NT2/D1 (cell line): ENCODE measurements at regions not wholly inside any gene's neighbourhood (a gene's known extent, or its start where the extent isn't known, plus 50 kb on each side); places are given as distances from the start of the nearest gene placed in this dataset.

ENCODE experiments used
- DNase-seq: peaks from one replicate; pipeline ENCODE4 v3.0.0-alpha.2; 2011; ENCODE audit warnings: low read depth, low spot score
- H3K27me3 ChIP-seq: 2 replicates; pipeline ENCODE4 v1.6.0; 2011; ENCODE audit warnings: mild to moderate bottlenecking; ENCODE audit not compliant: insufficient read length, insufficient read depth
- H3K36me3 ChIP-seq: 2 replicates; pipeline ENCODE4 v1.6.1; 2011; ENCODE audit warnings: mild to moderate bottlenecking, low read length, mixed read lengths; ENCODE audit not compliant: insufficient read depth, insufficient read length
- H3K4me1 ChIP-seq: 2 replicates; pipeline ENCODE4 v1.5.1; 2011; ENCODE audit not compliant: insufficient read depth, insufficient read length
- H3K4me3 ChIP-seq: 2 replicates; pipeline ENCODE4 v1.5.1; 2011; ENCODE audit warnings: low read depth; ENCODE audit not compliant: insufficient read length
- H3K9ac ChIP-seq: 2 replicates; pipeline ENCODE4 v1.6.0; 2011; ENCODE audit warnings: low read depth; ENCODE audit not compliant: insufficient read length
- H3K9me3 ChIP-seq: 2 replicates; pipeline ENCODE4 v1.5.1; 2011; ENCODE audit warnings: mild to moderate bottlenecking, low read length; ENCODE audit not compliant: insufficient read depth
- SUZ12 ChIP-seq: IDR thresholded peaks from 2 replicates; pipeline ENCODE4 v1.6.1; 2011; ENCODE audit not compliant: insufficient read length, insufficient read depth; ENCODE audit errors: extremely low read depth
- YY1 ChIP-seq: IDR thresholded peaks from 2 replicates; pipeline ENCODE4 v1.6.1; 2011; ENCODE audit not compliant: insufficient read length, insufficient read depth
- ZNF274 ChIP-seq: IDR thresholded peaks from 2 replicates; pipeline ENCODE4 v1.6.1; 2011; ENCODE audit warnings: mild to moderate bottlenecking, low read depth, low read length

DNA sequence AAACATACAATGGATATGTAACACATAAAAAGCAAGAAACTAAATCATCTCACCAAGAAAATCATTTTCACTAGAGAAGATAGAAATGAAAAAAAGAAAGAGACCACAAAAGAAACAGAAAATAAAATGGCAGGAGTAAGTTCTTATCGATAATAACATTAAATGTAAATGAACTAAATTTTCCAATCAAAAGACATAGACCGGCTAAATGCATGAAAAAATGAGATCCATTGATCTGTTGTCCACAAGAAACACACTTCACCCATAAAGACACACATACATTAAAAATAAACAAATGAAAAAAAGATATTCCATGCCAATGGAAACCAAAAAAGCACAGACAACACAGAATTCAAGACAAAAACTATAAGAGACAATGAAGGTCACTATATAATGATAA, 1771.9 kb downstream of the SI start:
- Histone ChIP-seq H3K9ac (no peak overlapping the region), H3K36me3 (no peaks in the 10 kb centered on the region), H3K4me1 (no peaks in the 10 kb centered on the region), H3K4me3 (no peak overlapping the region), H3K9me3 (no peaks in the 10 kb centered on the region; the same call in 1 of the 2 replicates), H3K27me3 (no peaks in the 10 kb centered on the region)
- no peak for DNase-seq
- TF ChIP-seq YY1, result no peak
- TF ChIP-seq ZNF274, result no peak
- no peak for TF ChIP-seq SUZ12

DNA sequence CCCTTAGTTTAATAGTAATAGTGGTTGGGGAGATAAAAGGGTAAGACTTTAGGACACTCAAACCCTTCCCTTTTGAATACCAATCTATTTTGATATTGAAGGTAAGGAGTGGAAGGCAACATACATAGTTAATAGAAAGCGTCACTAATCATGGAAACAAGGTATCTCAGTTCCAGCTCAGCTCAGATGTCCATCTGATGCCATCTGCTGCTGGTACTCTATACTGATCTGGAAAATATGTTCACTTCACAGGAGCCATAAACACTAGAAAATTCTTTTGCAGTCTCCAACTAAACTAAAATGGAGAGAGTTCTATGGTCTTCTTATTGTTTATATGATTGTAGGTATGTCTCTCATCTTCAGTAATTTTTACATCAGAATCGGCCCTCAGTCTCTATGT, 1777.1 kb downstream of the OTOL1 start:
- Histone ChIP-seq H3K9me3 (no peaks in the 10 kb centered on the region), H3K4me1 (no peaks in the 10 kb centered on the region), H3K36me3 (no peaks in the 10 kb centered on the region), H3K9ac (no peak overlapping the region), H3K27me3 (no peaks in the 10 kb centered on the region), H3K4me3 (no peak overlapping the region)
- no peak for DNase-seq
- TF ChIP-seq SUZ12 (no peak), ZNF274 (no peak), YY1 (no peak)

DNA sequence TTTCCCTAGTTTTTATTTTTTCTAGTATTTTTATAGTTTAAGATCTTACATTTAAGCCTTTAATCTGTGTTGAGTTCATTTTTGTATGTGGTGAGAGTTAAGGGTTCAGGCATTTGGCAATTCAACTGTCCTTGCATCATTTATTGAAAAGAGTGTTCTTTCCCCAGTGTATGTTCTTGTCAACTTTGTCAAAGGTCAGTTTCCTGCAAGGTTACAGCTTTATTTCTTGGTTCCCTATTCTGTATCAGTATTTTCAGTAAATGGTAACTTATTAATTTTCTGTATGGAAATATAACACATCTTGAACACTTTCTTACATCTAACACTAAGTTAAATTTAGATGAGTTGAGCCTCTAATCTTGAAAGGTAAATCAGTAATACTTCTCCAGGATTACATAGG, 1770.1 kb downstream of the OTOL1 start:
- no peaks in the 10 kb centered on the region for H3K36me3 ChIP-seq
- TF ChIP-seq YY1 (no peak), SUZ12 (no peak), ZNF274 (no peak)

DNA sequence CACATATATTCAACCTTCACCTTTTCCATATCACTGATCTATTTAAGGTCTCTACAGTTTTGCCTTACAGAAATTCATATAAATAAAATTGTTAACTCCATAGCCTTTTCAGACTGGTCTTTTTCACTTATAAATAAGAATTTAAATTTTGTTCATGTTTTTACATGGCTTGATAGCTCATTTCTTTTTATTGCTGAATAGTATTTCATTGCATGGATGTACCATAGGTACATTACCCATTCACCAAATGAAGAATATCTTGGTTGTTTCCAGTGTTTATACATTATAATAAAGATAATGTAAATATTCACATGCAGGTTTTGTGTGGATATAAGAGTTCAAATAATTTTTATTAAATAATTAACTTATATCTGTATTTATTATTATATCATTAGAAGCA, 1765.0 kb downstream of the OTOL1 start:
- Histone ChIP-seq H3K9me3 (no peaks in the 10 kb centered on the region), H3K9ac (no peak overlapping the region), H3K4me1 (no peaks in the 10 kb centered on the region), H3K27me3 (no peaks in the 10 kb centered on the region), H3K36me3 (no peaks in the 10 kb centered on the region), H3K4me3 (no peak overlapping the region)
- no peak for DNase-seq
- TF ChIP-seq SUZ12 (no peak), YY1 (no peak), ZNF274 (no peak)

More for the DNA sequence above, 1770.1 kb downstream of the OTOL1 start:
- H3K9me3 ChIP-seq, result no peaks in the 10 kb centered on the region
- H3K27me3 ChIP-seq, result no peaks in the 10 kb centered on the region
- DNase-seq, result no peak
- no peaks in the 10 kb centered on the region for H3K4me1 ChIP-seq
- H3K9ac ChIP-seq, result no peak overlapping the region
- H3K4me3 ChIP-seq, result no peak overlapping the region

DNA sequence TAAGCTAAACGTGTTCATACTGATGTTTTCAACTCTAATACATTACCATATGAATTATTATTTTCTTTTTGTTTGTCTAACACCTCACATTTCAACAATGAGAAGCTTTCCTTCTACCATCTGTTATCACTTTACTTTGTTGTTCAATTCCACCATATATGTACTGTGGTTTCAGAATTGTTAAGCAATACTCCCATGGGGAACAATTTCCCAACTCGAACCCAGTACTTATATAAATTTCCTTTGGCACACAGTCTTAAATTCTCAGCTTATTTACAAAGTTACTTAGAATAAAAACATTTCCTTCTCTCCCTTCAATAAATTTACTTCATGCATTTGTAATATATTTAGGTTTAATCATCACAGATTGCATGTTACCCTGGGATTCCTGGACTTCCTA, 1764.4 kb downstream of the OTOL1 start:
- H3K27me3 ChIP-seq, result no peaks in the 10 kb centered on the region
- no peaks in the 10 kb centered on the region for H3K9me3 ChIP-seq
- no peaks in the 10 kb centered on the region for H3K36me3 ChIP-seq
- no peak overlapping the region for H3K9ac ChIP-seq
- no peak overlapping the region for H3K4me3 ChIP-seq
- no peak for DNase-seq
- TF ChIP-seq SUZ12, result no peak
- H3K4me1 ChIP-seq, result no peaks in the 10 kb centered on the region

DNA sequence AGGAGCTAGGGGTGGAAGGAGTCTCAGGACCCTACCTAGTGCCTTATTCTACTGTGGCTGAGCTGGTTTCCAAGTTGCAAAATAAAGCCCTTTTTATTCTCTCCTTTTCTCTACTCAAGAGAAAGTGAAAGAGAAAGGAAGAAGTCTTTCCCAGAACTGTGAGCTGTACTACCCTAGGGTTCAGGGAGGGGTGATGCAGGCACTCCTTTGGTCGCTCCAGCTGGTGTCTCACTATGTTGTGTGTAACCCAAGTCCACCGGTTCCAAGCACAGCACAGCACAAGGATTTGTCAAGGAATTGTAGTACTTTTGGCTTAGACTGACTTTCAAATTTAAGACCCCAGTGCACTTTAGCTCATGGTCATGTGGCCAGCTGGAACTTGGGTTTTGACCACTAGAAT, 1721.7 kb downstream of the OTOL1 start:
- no peak for TF ChIP-seq YY1
- no peak for TF ChIP-seq ZNF274
- no peak for TF ChIP-seq SUZ12
- no peak overlapping the region for H3K9ac ChIP-seq
- no peaks in the 10 kb centered on the region for H3K36me3 ChIP-seq
- H3K4me3 ChIP-seq, result no peak overlapping the region
- no peaks in the 10 kb centered on the region for H3K9me3 ChIP-seq
- H3K27me3 ChIP-seq, result no peaks in the 10 kb centered on the region
- H3K4me1 ChIP-seq, result no peaks in the 10 kb centered on the region
- DNase-seq, result no peak

DNA sequence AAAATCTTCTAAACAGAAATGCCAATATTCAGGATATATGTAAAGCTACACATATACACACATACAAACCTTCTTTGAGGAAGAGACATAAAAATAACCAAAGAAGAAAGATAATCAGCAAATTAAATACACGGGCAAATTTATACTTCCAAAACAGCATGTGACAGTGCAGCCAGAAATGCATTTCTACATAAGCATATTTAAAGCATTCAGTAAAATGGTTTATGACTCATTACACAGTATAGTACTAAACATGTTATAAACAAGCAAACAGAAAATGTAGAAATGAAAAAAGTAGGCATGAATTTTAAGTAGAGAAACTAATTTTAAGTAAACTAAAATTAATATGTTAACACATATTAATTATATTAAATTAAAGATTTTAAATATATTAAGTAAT, 1717.2 kb downstream of the OTOL1 start:
- no peak for DNase-seq
- TF ChIP-seq YY1 (no peak), SUZ12 (no peak), ZNF274 (no peak)
- no peaks in the 10 kb centered on the region for H3K4me1 ChIP-seq
- H3K27me3 ChIP-seq, result no peaks in the 10 kb centered on the region
- H3K4me3 ChIP-seq, result no peak overlapping the region
- H3K36me3 ChIP-seq, result no peaks in the 10 kb centered on the region
- H3K9ac ChIP-seq, result no peak overlapping the region
- no peaks in the 10 kb centered on the region for H3K9me3 ChIP-seq

DNA sequence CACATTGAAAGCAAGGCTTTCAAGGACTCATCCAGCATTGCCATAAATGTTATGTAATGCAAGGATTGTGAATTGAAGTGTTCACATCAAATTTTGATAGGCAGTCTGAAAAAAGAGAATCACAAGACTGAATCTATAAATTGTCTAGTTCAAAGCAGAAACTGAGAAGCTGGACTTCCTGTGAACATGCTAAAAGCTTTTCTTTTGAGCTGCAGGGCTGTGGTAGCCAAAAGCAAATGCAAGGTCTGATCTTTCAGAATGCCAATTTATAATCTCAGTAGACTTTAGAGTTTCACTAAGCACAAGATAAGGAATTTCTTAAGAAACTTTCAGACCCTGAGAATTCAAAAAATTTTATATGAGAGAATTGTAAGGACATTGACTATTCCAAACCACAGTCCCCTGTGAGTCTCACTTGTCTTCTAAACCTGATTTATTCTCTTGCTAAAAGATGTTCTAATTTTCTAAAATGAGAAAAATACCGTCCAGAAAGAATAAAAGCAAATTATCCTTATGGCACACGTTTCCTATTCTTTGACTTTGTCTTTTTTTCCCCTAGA, 1700.3 kb downstream of the OTOL1 start:
- no peak for DNase-seq
- no peak overlapping the region for H3K4me3 ChIP-seq
- no peaks in the 10 kb centered on the region for H3K36me3 ChIP-seq
- no peaks in the 10 kb centered on the region for H3K27me3 ChIP-seq
- no peaks in the 10 kb centered on the region for H3K4me1 ChIP-seq
- TF ChIP-seq YY1, result no peak
- H3K9me3 ChIP-seq, result no peaks in the 10 kb centered on the region
- no peak overlapping the region for H3K9ac ChIP-seq
